Keratinocyte (primary cell): ENCODE measurements at regions not wholly inside any gene's neighbourhood (a gene's known extent, or its start where the extent isn't known, plus 50 kb on each side); places are given as distances from the start of the nearest gene placed in this dataset.

Experiments used
- DNase-seq: peaks from one replicate; pipeline ENCODE4 v3.0.0-alpha.2; 2011; ENCODE audit warnings: low read depth, missing footprints, low spot score
- FAIRE-seq: peaks from 2 replicates; lab custom pipeline; 2011; peaks lifted over from hg19 to GRCh38; lab: Jason Lieb, UNC
- H2AFZ ChIP-seq: 2 replicates; pipeline ENCODE4 v1.6.0; 2012; ENCODE audit warnings: low read length, control low read depth, inconsistent platforms; ENCODE audit not compliant: control insufficient read depth
- H3K27ac ChIP-seq: 2 replicates; pipeline ENCODE4 v1.5.1; 2011; ENCODE audit warnings: low read length; ENCODE audit not compliant: control insufficient read depth, insufficient read depth
- H3K27me3 ChIP-seq: 3 replicates; pipeline ENCODE4 v1.6.0; 2011; ENCODE audit warnings: low read length; ENCODE audit not compliant: control insufficient read depth, insufficient read depth; ENCODE audit errors: extremely low read depth
- H3K36me3 ChIP-seq, 2 experiments: 2 replicates in 1 of 2; 3 replicates in 1 of 2; pipeline ENCODE4 v1.5.1; 2011; ENCODE audit warnings: low read length in 2 of 2, mild to moderate bottlenecking in 1 of 2; ENCODE audit not compliant: control insufficient read depth in 2 of 2, insufficient read depth in 2 of 2; ENCODE audit errors: extremely low read depth in 1 of 2
- H3K4me1 ChIP-seq: 3 replicates; pipeline ENCODE4 v1.5.1; 2011; ENCODE audit warnings: low read length; ENCODE audit not compliant: control insufficient read depth, insufficient read depth; ENCODE audit errors: extremely low read depth
- H3K4me2 ChIP-seq: 3 replicates; pipeline ENCODE4 v1.6.0; 2011; ENCODE audit warnings: low read depth, low read length; ENCODE audit not compliant: control insufficient read depth, insufficient read depth; ENCODE audit errors: extremely low read depth
- H3K4me3 ChIP-seq, 3 experiments: fragments of 200-600 bp in 1 of 3; sonication (generic) in 1 of 3; 2 replicates in 2 of 3; 3 replicates in 1 of 3; pipeline ENCODE4 v1.5.1; 2011 to 2016; ENCODE audit warnings: low read length in 3 of 3, mild to moderate bottlenecking in 3 of 3, control low read depth in 2 of 3, inconsistent platforms in 1 of 3, low read depth in 1 of 3, mixed read lengths in 1 of 3, mixed run types in 1 of 3, moderate library complexity in 1 of 3; ENCODE audit not compliant: control insufficient read depth in 2 of 3, insufficient read depth in 2 of 3; ENCODE audit errors: extremely low read depth in 1 of 3
- H3K79me2 ChIP-seq: 2 replicates; pipeline ENCODE4 v1.6.0; 2012; ENCODE audit warnings: low read length; ENCODE audit not compliant: control insufficient read depth, insufficient read depth
- H3K9ac ChIP-seq: 3 replicates; pipeline ENCODE4 v1.6.0; 2011; ENCODE audit warnings: low read length; ENCODE audit not compliant: control insufficient read depth, insufficient read depth; ENCODE audit errors: extremely low read depth
- H3K9me1 ChIP-seq: 3 replicates; pipeline ENCODE4 v1.6.0; 2011; ENCODE audit warnings: low read length; ENCODE audit not compliant: control insufficient read depth, insufficient read depth; ENCODE audit errors: extremely low read depth
- H3K9me3 ChIP-seq: 2 replicates; pipeline ENCODE4 v1.5.1; 2012; ENCODE audit warnings: low read depth, low read length; ENCODE audit not compliant: control insufficient read depth
- H4K20me1 ChIP-seq: 3 replicates; pipeline ENCODE4 v1.6.0; 2011; ENCODE audit warnings: low read length; ENCODE audit not compliant: control insufficient read depth, insufficient read depth; ENCODE audit errors: extremely low read depth
- CTCF ChIP-seq, 3 experiments: IDR thresholded peaks in 1 of 3; conservative IDR thresholded peaks in 1 of 3; optimal IDR thresholded peaks in 1 of 3; 2 replicates in 2 of 3; 3 replicates in 1 of 3; pipeline versions ENCODE3 to v1.5.1; 2011; ENCODE audit warnings: low read length in 3 of 3, mild to moderate bottlenecking in 3 of 3, moderate library complexity in 2 of 3, control low read depth in 1 of 3, inconsistent platforms in 1 of 3; ENCODE audit not compliant: insufficient read depth in 2 of 3; ENCODE audit errors: extremely low read depth in 1 of 3
- EZH2 ChIP-seq: IDR thresholded peaks from one replicate; pipeline ENCODE4 v1.6.1; 2012; ENCODE audit warnings: inconsistent platforms, mild to moderate bottlenecking, low read length, moderate library complexity
- dilution Hi-C: fragments of 300-500 bp; cut with MboI; formaldehyde crosslinking; loops from one replicate; pipeline ENCODE4 v1.7.0; 2020; ENCODE audit warnings: low sequenced_read_pairs; ENCODE audit not compliant: extremely low pct_ligation_motif_present

GRCh38 chr4:162456106-162456505, 292.3 kb upstream of the FSTL5 start:
- H3K4me2 ChIP-seq: no peak overlapping the region
- no peaks in the 10 kb centered on the region for H3K36me3 ChIP-seq
- peaks cover 4% of the 10 kb centered on the region for H3K4me1 ChIP-seq
- dilution Hi-C loops: no loop called here
- no peak overlapping the region for H3K4me3 ChIP-seq
- no peak overlapping the region for H2AFZ ChIP-seq
- no peaks in the 10 kb centered on the region for H4K20me1 ChIP-seq
- no peak for TF ChIP-seq CTCF (optimal IDR thresholded peaks at IDR 0.05 in 1 of 3, IDR thresholded peaks at IDR 0.05 in 1 of 3, conservative IDR thresholded peaks at IDR 0.05 in 1 of 3; ENCODE audit: extremely low read depth in 1 of 3, insufficient read depth in 2 of 3, low read length in 3 of 3)
- no peak for TF ChIP-seq EZH2
- no peak for DNase-seq
- no peaks in the 10 kb centered on the region for H3K9me3 ChIP-seq
- no peaks in the 10 kb centered on the region for H3K9me1 ChIP-seq
- FAIRE-seq: no peak
- no peak overlapping the region for H3K9ac ChIP-seq
- H3K79me2 ChIP-seq: no peaks in the 10 kb centered on the region
- no peak overlapping the region for H3K27ac ChIP-seq
- no peaks in the 10 kb centered on the region for H3K27me3 ChIP-seq

- dilution Hi-C loops: no loop called here
- FAIRE-seq (no peak), DNase-seq (no peak)
- Histone ChIP-seq H3K9ac (no peak overlapping the region), H3K27ac (no peak overlapping the region), H2AFZ (no peak overlapping the region), H3K9me3 (no peaks in the 10 kb centered on the region), H3K27me3 (no peaks in the 10 kb centered on the region), H3K4me1 (no peaks in the 10 kb centered on the region), H4K20me1 (no peaks in the 10 kb centered on the region), H3K4me2 (no peak overlapping the region), H3K9me1 (no peaks in the 10 kb centered on the region), H3K4me3 (no peak overlapping the region), H3K36me3 (no peaks in the 10 kb centered on the region), H3K79me2 (no peaks in the 10 kb centered on the region)
- TF ChIP-seq EZH2 (no peak), CTCF (optimal IDR thresholded peaks at IDR 0.05 in 1 of 3, IDR thresholded peaks at IDR 0.05 in 1 of 3, conservative IDR thresholded peaks at IDR 0.05 in 1 of 3; ENCODE audit: extremely low read depth in 1 of 3, insufficient read depth in 2 of 3, low read length in 3 of 3) (no peak)
Measured at GRCh38 chr4:162450531-162451035, 286.8 kb upstream of the FSTL5 start.
